Left lobe of liver (tissue), 2 donors: ENCODE measurements at regions not wholly inside any gene's neighbourhood (a gene's known extent, or its start where the extent isn't known, plus 50 kb on each side); places are given as distances from the start of the nearest gene placed in this dataset.
"Not testable (repeated sequence)": the region's sequence is repeated elsewhere in the genome, so short reads cannot be mapped to it uniquely, and the experiment has no call there.

Experiments used
- ATAC-seq: fragments of 200-7000 bp; cut with Tn5 transposase; one replicate; pipeline ENCODE4 v1.9.1; 2020; ENCODE audit warnings: mild to moderate bottlenecking, moderate library complexity
- DNase-seq: peaks from one replicate; pipeline ENCODE4 v3.0.0-alpha.2; 2020; ENCODE audit warnings: low spot score
- donor health status: DM: no; HTN: no; CAD: no; lungs with moderate emphysema.
- donor health status: DM: no; HTN: yes; CAD: no.

GRCh38 chr17:27200476-27200875 lies 93.4 kb upstream of the WSB1 start:
- DNase-seq (no peak), ATAC-seq (no peak)

- no peak for ATAC-seq
Observed at GRCh38 chr17:27203241-27203640, 90.7 kb upstream of the WSB1 start.

GRCh38 chr17:27206447-27206846 lies 87.5 kb upstream of the WSB1 start:
- ATAC-seq, result no peak
- DNase-seq, result no peak

More at GRCh38 chr17:27203241-27203640, 90.7 kb upstream of the WSB1 start:
- no peak for DNase-seq

DNA sequence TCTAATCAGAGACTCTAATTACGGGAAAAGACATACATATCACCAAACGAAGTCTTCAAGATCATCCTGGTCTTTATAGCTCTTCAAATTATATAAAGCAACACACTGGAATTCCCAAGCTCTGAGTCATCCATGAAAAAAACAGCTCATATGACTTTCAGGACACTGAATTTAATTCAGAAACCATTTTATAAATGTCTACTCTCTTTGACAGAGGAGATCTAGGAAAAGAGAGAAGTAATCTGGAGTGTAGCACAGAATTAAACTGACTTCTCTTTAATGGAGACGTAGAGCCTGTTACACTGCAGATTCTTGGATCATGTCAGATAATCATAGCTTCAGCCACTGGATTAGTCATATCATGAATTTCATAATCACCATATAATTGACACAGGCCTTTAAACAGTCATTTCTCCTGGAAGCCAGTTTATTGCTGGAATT lies 86.8 kb upstream of the WSB1 start:
- no peak for ATAC-seq
- no peak for DNase-seq

GRCh38 chr17:27208370-27208769 lies 85.5 kb upstream of the WSB1 start:
- not testable (repeated sequence) for DNase-seq, ATAC-seq

DNA sequence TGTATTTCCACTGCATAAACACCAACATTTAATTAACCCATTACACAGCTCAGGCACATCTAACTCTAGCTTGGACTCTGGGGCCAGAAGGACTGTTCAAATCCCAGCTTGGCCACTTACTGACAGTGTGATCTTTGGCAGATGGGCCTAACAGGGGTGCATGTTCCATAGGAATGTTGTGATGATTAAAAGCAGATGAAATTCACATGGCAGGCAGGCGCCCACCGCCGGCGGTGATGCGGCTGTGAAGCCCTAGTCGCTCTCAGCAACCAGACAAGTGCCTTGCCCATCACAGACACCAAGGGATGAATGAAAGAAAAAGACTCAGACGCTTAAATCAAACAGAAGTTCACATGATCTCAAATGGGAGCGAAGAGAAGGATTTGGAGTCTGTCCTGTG lies 84.6 kb upstream of the WSB1 start:
- ATAC-seq (no peak), DNase-seq (no peak)

DNA sequence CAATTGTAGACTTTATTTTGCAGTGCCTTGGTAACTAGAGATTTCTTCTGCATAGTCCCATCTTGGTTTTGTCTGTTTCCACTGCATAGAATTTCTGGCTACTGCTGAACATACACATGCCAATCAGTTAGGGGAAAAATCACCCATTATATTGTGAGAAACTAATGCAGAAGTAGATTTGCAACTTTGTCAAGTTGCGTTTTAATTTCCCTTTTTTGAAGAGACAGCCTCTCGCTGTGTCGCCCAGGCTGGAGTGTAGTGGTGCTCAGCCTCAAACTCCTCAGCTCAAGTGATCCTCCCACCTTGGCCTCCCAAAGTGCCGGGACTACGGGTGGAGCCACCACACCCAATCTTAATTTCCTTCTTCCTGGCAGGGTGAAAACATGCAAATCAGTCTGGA lies 83.1 kb upstream of the WSB1 start:
- not testable (repeated sequence) for DNase-seq, ATAC-seq

GRCh38 chr17:27216836-27217235 lies 77.1 kb upstream of the WSB1 start:
- DNase-seq, result no peak
- ATAC-seq, result no peak

DNA sequence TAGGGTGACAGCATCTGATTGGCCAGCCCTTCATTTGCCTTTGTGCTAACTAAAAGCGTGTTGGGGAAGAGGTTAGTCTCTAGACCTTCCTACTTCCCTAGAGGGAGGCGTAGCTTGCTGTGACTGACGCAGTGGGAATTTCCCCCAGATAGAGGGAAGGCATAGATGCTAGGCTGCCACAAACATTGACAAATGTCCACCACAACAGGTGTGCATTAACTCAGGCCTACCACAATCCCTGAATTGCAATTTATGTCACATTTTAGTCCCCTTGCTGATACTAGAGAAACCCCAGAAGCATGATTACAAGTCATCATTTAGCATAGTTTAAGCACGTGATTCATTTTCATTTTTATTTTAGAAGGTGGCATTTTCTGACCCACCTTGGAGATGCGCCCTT lies 76.3 kb upstream of the WSB1 start:
- peak; percentile 23 for ATAC-seq
- DNase-seq, result no peak

- DNase-seq, result no peak
- ATAC-seq, result no peak
Observed at GRCh38 chr17:27218041-27218440, 75.9 kb upstream of the WSB1 start.

DNA sequence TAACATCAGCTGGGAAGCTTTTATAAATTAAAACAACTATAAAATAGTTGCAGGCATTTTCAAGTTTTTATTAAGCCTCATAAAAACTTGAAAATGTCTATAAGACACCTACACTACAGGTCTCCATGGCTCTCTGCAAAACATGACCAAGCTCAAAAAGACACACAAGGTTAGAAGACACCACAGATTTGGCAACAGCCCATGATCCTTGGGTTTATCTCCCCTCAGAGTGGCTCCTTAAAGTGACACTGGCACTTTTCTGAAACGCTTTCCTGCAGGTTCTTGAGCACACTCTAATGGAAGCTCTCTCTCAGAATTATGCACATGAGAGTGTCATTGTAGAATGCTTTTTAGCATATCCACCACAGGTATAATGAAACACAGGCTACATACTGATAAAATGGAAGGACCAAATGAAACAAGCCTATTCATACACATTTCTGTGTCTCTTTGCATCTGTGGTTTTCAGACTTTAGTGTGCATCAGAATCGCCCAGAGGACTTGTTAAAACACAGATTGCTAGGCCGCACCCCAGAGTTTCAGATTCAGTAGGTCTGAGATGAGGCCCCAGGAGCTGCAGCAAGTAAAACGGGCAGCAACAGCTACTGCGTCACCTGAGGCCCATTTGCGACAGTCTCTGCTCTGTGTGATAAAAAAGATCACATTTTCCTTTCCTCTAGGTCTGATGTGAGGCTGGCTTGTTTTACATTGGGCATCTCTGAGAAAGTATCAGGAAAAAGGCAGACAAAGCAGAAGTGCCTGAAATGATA lies 75.0 kb upstream of the WSB1 start:
- DNase-seq, result no peak
- ATAC-seq, result no peak

GRCh38 chr17:27222515-27222914 lies 71.4 kb upstream of the WSB1 start:
- no peak for ATAC-seq
- no peak for DNase-seq

- DNase-seq (no peak), ATAC-seq (no peak)
Observed at GRCh38 chr17:27224526-27225315, 69.2 kb upstream of the WSB1 start.

DNA sequence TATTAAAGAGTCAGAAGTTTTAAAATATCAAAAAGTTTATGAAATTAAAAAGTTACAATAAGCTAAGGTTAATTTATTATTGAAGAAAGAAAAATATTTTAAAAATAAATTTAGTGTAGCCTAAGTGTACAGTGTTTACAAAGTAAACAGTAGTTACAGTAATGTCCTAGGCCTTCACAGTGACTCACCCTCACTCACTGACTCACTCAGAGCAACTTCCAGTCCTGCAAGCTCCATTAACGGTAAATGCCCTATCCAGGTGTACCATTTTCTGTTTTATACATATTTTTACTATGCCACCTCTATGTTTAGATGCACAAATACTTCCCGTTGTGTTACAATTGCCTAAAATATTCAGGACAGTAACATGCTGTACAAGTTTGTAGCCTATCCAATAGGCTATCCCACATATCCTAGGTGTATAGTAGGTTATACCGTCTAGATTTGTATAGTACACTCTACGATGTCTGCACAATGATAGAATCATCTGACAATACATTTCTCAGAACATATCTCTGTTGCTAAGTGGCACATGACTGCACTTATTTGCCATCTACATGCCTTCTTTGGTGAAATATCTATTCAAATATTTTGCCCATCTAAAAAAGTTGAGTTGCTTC lies 67.2 kb upstream of the WSB1 start:
- no peak for ATAC-seq

GRCh38 chr17:27230996-27231395 lies 62.9 kb upstream of the WSB1 start:
- DNase-seq (no peak), ATAC-seq (no peak)

More for the DNA sequence above, 67.2 kb upstream of the WSB1 start:
- no peak for DNase-seq

DNA sequence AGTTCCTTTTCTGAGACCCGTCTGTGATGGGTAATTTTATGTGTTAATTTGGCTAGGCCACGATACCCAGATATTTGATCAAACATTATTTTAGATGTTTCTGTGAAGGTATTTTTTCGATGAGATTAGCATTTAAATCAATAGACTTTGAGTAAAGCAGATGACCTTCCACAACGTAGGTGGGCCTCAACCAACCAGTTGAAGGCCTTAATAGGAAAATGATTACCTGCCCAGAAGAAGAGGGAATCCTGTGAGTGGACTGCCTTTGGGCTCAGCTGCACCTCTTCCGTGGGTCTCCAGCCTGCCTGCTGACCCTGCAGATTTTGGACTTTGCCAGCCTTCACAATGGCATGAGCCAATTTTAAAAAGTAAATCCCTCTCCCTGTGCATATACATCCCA lies 61.6 kb upstream of the WSB1 start:
- ATAC-seq (no peak), DNase-seq (no peak)

DNA sequence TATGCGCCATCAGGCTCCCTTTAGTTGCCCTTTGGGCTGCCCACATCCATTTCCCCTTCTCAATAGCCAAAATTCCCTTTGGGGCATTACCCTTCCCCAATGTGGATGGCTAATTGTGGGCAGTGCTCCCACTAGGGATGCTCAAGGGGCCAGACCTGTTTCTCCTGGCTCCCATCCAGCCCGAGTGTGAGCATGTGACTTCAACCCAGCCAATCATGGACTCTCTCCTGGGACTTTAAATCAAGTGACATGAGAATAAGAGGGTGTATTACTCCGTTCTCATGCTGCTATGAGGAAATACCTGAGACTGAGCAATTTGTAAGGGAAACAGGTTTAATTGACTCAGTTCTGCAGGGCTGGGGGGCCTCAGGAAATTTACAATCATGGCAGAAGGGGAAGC lies 60.9 kb upstream of the WSB1 start:
- ATAC-seq, result no peak

DNA sequence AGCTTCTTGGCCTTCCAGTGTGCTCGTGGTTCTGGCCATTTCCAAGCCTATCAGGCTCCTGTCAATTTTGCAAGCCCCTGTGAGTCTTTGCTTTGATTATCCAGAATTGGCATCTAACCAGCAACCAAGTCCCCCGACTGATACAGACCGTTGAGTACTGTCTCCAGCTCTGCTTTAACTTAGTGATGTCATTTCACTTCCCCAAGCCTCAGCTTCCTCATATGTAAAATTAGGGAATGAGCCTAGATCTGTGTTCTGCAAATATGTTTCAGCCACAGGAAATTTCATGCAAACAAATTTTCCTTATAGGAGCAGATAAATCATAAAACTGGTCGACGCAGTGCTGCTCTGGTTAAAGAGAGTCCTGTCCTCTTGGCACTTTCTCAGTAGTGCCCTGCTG lies 60.1 kb upstream of the WSB1 start:
- ATAC-seq, result no peak

More for the DNA sequence above, 60.9 kb upstream of the WSB1 start:
- no peak for DNase-seq

DNA sequence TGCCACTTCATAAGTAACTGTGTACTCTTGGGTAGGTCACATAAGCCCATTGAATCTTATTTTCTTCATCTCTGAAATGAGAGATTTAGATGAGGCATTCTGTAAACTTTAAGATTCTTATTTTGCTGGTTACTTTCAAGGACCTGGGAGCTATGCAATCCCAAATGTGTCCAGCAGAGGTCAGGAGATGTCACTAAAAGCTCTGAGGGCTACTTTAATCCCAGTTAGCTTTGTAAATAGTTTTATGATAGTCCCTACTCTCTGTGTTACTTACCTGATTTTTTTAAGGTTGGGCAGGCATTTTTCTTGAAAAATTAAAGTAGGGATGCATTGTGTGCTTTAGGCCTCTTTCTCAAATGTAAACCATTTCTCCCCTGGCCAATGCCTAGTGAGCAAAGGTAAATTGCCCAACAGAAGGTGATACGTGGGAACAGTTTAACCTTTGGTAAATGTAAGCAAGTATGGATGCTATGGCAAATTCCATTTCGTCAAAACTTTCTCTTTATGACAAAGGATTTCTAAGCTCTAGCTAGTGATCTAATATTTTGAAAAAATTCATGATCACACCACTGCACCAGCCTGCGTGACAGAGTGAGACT lies 57.1 kb upstream of the WSB1 start:
- ATAC-seq (peak; percentile 97), DNase-seq (peak; percentile 70)

More for the DNA sequence above, 60.1 kb upstream of the WSB1 start:
- no peak for DNase-seq

DNA sequence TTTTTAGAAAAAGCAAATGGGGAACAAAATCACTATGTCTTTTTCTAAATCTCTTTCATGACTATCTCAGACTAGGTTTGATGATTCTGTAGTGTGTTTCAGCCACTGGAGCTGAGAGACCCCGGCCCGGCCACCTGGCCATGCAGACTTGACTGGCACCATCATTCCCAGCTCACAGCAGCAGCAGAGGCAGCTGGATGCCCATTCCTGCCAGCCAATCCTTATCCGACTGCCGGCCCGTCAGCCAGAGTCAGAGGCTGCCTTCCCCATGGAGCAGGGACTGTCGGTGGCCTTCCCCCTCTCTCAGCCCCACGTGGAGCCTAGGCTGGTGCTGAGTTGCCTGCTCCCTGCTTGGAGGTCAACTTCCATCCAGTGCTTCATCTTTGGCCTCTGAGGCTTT lies 56.0 kb upstream of the WSB1 start:
- DNase-seq (no peak), ATAC-seq (no peak)

- no peak for DNase-seq
- ATAC-seq, result no peak
Observed at GRCh38 chr17:27239046-27239445, 54.9 kb upstream of the WSB1 start.
